VCaP (cell line): ENCODE measurements at regions not wholly inside any gene's neighbourhood (a gene's known extent, or its start where the extent isn't known, plus 50 kb on each side); places are given as distances from the start of the nearest gene placed in this dataset.

Source experiments
- H3K27ac ChIP-seq: fragments of 450-650 bp; 2 replicates; pipeline ENCODE4 v1.5.1; 2017
- CTCF ChIP-seq: fragments of 450-650 bp; conservative IDR thresholded peaks from 2 replicates; pipeline ENCODE4 v1.5.1; 2017; ENCODE audit warnings: mild to moderate bottlenecking, moderate library complexity

DNA sequence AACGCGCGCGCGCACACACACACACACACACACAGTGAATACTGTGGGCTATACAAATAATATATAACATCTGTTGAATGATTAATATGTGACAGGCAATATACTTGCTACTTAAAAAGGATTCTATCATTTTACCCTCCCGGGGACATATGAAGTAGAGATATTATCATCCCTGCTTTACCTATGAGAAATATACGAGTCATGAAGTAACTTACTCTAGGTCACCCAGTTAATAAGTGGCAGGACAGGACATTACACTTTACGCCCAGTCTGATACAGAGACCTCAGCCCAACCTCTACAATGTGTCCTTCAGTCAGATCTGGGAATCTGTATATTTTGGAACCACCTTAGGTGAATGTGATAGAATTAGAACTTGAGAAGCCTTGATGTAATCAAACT lies 55.4 kb downstream of the CCDC54 start:
- H3K27ac ChIP-seq = peak overlapping the region; percentile 92
- TF ChIP-seq CTCF = no peak

DNA sequence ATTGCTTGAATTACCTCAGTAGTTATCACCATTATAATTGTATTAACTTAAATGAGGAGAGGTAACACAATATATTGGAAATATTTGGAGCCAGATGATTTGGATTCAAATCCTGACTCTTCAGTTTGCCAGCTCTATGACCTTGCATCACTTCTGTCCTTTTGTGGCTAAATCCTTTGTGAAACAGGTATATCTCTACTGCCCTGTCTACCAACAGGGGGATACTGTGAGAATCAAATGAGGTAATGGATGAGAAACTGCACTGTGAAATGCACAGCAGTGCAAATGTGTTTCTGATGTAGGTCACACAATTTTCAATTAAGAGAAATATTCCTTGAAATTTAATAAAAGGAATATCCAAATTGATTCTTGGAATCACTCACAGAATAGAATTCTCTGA lies 58.8 kb downstream of the CCDC54 start:
- H3K27ac ChIP-seq = no peak overlapping the region
- TF ChIP-seq CTCF = no peak

DNA sequence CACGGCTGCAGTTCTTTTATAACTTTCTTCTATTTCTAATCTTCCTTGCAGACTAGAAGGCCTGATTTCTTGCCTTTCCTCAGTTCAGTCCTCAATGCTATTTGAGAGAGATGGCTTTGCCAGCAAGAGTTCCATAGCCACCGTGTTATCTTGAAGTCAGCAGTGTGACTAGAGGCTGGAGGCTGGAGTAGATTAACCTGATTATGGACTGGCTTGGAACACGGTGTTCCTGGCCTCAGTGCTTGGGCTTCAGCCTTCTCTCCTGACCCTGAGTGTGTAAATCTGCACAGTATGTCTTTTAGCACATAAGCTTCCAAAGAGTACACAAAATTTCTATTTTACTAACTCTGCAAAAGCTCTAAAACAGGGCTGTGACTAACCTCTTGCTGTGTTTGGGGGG lies 61.4 kb downstream of the CCDC54 start:
- peak overlapping the region; percentile 65 for H3K27ac ChIP-seq
- TF ChIP-seq CTCF = no peak

- H3K27ac ChIP-seq = no peak overlapping the region
- no peak for TF ChIP-seq CTCF
Observed at GRCh38 chr3:107441617-107442016, 64.4 kb downstream of the CCDC54 start.

DNA sequence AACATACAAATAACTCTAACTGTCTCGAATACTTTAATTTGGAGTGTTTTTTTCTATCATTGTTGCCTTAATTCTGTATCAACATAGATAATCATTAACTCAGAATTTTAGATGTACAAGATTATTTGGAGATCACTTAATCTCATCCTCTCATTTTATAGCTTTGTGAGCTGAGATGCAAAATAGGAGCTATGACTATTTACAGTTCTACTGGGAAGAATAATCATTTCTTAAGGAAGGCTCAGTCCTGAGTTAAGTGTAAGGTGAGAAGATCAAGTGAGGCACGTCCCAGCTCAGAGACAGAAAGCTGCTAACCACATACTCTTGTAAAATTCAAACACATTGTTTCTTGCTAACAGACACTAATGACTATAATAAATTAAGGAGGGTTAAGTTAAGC lies 66.2 kb downstream of the CCDC54 start:
- H3K27ac ChIP-seq = peak overlapping the region; percentile 57
- no peak for TF ChIP-seq CTCF

DNA sequence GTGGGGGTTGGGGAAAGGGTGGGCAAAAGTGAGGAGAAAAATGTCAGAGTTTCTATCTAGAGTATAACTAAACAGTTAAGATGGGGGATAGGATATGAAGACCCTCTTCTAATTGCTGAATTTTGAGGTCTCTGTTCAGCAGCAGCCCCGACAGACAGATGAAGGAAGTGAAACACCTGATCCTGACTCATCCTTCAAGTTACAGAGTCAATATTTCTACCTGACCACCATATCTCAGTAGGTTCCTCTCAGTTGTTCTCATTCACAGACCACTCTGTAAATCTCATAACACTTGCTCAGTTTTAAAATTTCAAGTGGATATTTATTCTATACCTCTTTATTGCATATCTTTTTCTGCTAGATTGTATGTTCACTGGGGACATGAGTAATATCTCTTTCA lies 69.5 kb downstream of the CCDC54 start:
- TF ChIP-seq CTCF = no peak
- no peak overlapping the region for H3K27ac ChIP-seq

DNA sequence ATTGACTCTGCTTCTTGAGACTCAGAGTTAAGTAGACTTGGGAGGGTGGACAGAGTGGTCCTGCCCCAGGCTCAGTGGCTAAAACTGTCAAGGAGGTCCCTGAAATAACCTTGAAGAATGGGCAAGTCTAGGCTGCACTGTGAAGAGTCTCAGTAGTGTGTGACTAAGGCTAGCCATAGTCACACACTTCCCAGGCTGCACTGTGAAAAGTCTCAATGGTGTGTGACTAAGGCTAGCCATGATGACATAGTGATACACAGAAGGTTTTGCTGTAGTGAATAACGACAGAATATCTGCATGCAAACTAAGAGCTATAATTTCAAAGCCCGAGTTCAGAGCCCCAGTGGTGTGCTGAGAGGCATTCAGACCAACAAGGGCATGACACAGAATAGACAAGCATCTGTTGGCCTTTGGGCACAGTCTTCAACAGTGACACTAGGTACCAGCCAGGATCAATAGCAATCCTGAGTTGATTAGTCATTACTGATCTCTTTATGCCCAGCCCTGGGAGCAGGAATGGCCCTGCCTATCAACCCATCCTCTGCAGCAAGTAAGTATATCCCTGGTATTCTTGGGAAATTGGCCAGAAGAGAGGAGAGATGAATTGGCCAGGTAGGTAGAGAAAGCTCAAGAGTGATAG lies 72.4 kb upstream of the BBX start:
- TF ChIP-seq CTCF = no peak
- H3K27ac ChIP-seq = no peak overlapping the region
